Ovary (tissue), 1 donor: ENCODE measurements at regions not wholly inside any gene's neighbourhood (a gene's known extent, or its start where the extent isn't known, plus 50 kb on each side); places are given as distances from the start of the nearest gene placed in this dataset.
"Not testable (repeated sequence)": the region's sequence is repeated elsewhere in the genome, so short reads cannot be mapped to it uniquely, and the experiment has no call there.

Experiments
- EP300 ChIP-seq: sonication (generic); formaldehyde crosslinking; IDR thresholded peaks from one replicate; pipeline ENCODE4 v1.6.1; 2017; ENCODE audit warnings: antibody characterized with exemption
- POLR2A ChIP-seq: fragments of 450-650 bp; IDR thresholded peaks from one replicate; pipeline ENCODE4 v1.6.1; 2017; ENCODE audit warnings: antibody characterized with exemption, mild to moderate bottlenecking, moderate library complexity

- not testable (repeated sequence) for TF ChIP-seq POLR2A, EP300
Measured at GRCh38 chr10:5289228-5289627, 75.5 kb upstream of the UCN3 start.
